ENCODE measurements at regions not wholly inside any gene's neighbourhood (a gene's known extent, or its start where the extent isn't known, plus 50 kb on each side); places are given as distances from the start of the nearest gene placed in this dataset.

DNA sequence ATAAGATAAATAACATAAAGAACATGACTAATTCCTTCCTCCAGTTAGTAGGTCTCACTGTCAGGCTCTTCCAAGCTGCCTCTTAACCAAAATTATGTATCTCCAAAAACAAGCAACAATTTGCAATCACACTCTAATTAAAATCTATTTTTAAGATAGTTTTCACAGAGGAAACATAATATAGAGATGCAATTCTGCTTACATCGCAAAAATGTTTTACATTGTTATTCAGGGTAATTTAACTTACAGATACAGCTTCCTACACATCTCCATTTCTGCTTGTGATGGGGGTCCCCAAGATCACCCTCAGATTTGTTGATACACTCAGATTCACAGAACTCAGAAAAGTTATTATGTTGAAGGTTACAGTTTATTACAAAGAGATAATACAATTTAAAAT lies 115.5 kb downstream of the DSC3 start:
- no peak overlapping the region for H3K27ac ChIP-seq (ENCODE audit: control insufficient read depth, insufficient read depth)
- SMC1A ChIA-PET (ENCODE audit: uncharacterized antibody, unreplicated experiment) = interaction anchor here (2.0 kb wide), 1 partner anchor 18 kb away, joined by 4 read pairs; no protein-coding TSS in a partner anchor
- FAIRE-seq (no peak), DNase-seq (ENCODE audit: low read depth, low spot score) (no peak), ATAC-seq (no peak)
- no peak for TF ChIP-seq CEBPB (IDR thresholded peaks at IDR 0.05; ENCODE audit: borderline replicate concordance in 1 of 2, low read depth in 2 of 2, low read length in 2 of 2)
- TF ChIP-seq HDGF (IDR thresholded peaks at IDR 0.05) = no peak
- TF ChIP-seq DPF2 (IDR thresholded peaks at IDR 0.05) = no peak
- no peak for TF ChIP-seq TCF7 (IDR thresholded peaks at IDR 0.05; ENCODE audit: borderline replicate concordance)
- TF ChIP-seq, protein P1, sequence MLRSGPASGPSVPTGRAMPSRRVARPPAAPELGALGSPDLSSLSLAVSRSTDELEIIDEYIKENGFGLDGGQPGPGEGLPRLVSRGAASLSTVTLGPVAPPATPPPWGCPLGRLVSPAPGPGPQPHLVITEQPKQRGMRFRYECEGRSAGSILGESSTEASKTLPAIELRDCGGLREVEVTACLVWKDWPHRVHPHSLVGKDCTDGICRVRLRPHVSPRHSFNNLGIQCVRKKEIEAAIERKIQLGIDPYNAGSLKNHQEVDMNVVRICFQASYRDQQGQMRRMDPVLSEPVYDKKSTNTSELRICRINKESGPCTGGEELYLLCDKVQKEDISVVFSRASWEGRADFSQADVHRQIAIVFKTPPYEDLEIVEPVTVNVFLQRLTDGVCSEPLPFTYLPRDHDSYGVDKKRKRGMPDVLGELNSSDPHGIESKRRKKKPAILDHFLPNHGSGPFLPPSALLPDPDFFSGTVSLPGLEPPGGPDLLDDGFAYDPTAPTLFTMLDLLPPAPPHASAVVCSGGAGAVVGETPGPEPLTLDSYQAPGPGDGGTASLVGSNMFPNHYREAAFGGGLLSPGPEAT (IDR thresholded peaks at IDR 0.05; ENCODE audit: low read depth) = no peak
- TF ChIP-seq SP1 (IDR thresholded peaks at IDR 0.05; ENCODE audit: low read depth, low read length) = no peak
- BruUV-seq (replicated peaks) = no TSS peak
- no peaks in the 10 kb centered on the region for H4K20me1 ChIP-seq (ENCODE audit: control insufficient read depth, insufficient read depth)
- no peaks in the 10 kb centered on the region for H3K27me3 ChIP-seq (replicated peaks in 1 of 2; ENCODE audit: control insufficient read depth in 2 of 2, insufficient read depth in 2 of 2, low read length in 1 of 2)
- POLR2A ChIA-PET = no interaction called here
- H3K4me2 ChIP-seq (ENCODE audit: control insufficient read depth, insufficient read depth) = no peak overlapping the region
- no peaks in the 10 kb centered on the region for H3K36me3 ChIP-seq (ENCODE audit: control insufficient read depth in 2 of 2, insufficient read depth in 2 of 2, low read length in 1 of 2)
- no peaks in the 10 kb centered on the region for H3K9me3 ChIP-seq (replicated peaks; ENCODE audit: control insufficient read depth, insufficient read depth, low read length)
- no peak overlapping the region for H3K4me3 ChIP-seq
- intact Hi-C loops (cut with micrococcal nuclease; ENCODE audit: unreplicated experiment) (no loop called here), in situ Hi-C loops (cut with MboI) (no loop called here)
- 33% methylated on average over 1 of the region's 1 CpG for WGBS (ENCODE audit: insufficient coverage, insufficient replicate concordance, low lambda C conversion rate, missing lambda C conversion rate)
- H3K79me2 ChIP-seq (ENCODE audit: control insufficient read depth, insufficient read depth, low read length) = no peaks in the 10 kb centered on the region
- RAD21 ChIA-PET (ENCODE audit: unreplicated experiment) = no interaction called here
- H2AFZ ChIP-seq (ENCODE audit: control insufficient read depth, low read depth, low read length) = no peak overlapping the region
- CTCF ChIA-PET = no interaction called here
- H3K9ac ChIP-seq (ENCODE audit: control insufficient read depth, insufficient read depth, low read length) = no peak overlapping the region
- no peaks in the 10 kb centered on the region for H3K4me1 ChIP-seq (ENCODE audit: control insufficient read depth, insufficient read depth, low read length)

DNA sequence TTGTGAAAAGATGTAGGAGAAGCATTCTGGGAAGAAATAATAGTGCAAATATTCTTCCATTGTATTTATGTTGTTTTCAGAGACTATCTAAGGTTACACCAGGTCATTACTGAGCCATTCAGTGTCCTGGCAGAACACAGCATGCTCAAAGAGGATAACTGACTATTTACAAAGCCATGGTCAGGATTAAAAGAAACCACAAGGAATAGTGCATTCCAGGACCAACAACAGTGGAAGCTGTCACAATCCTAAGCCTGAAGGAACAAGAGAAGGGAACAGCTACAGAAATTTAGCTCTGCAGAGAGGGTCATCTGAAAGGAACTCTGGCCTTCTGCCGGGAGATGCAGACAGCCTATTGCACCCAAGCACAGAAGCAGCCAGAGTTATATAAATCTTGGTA lies 116.7 kb downstream of the DSC3 start:
- RAD21 ChIA-PET (ENCODE audit: unreplicated experiment) = no interaction called here
- no peak for DNase-seq (ENCODE audit: low read depth, low spot score)
- no peak overlapping the region for H3K4me2 ChIP-seq (ENCODE audit: control insufficient read depth, insufficient read depth)
- no peak overlapping the region for H2AFZ ChIP-seq (ENCODE audit: control insufficient read depth, low read depth, low read length)
- POLR2A ChIA-PET = no interaction called here
- no peaks in the 10 kb centered on the region for H4K20me1 ChIP-seq (ENCODE audit: control insufficient read depth, insufficient read depth)
- FAIRE-seq = no peak
- H3K9me3 ChIP-seq (replicated peaks; ENCODE audit: control insufficient read depth, insufficient read depth, low read length) = no peaks in the 10 kb centered on the region
- no peak overlapping the region for H3K27ac ChIP-seq (ENCODE audit: control insufficient read depth, insufficient read depth)
- CTCF ChIA-PET = no interaction called here
- no peaks in the 10 kb centered on the region for H3K36me3 ChIP-seq (ENCODE audit: control insufficient read depth in 2 of 2, insufficient read depth in 2 of 2, low read length in 1 of 2)
- SMC1A ChIA-PET (ENCODE audit: uncharacterized antibody, unreplicated experiment) = interaction anchor here (2.0 kb wide), 1 partner anchor 19 kb away, joined by 4 read pairs; no protein-coding TSS in a partner anchor
- H3K9ac ChIP-seq (ENCODE audit: control insufficient read depth, insufficient read depth, low read length) = no peak overlapping the region
- WGBS (ENCODE audit: insufficient coverage, insufficient replicate concordance, low lambda C conversion rate, missing lambda C conversion rate) = 25% methylated on average over 1 of the region's 1 CpG
- ATAC-seq = no peak
- intact Hi-C loops (cut with micrococcal nuclease; ENCODE audit: unreplicated experiment) (no loop called here), in situ Hi-C loops (cut with MboI) (no loop called here)
- no peaks in the 10 kb centered on the region for H3K4me1 ChIP-seq (ENCODE audit: control insufficient read depth, insufficient read depth, low read length)
- H3K27me3 ChIP-seq (replicated peaks in 1 of 2; ENCODE audit: control insufficient read depth in 2 of 2, insufficient read depth in 2 of 2, low read length in 1 of 2) = no peaks in the 10 kb centered on the region
- no peaks in the 10 kb centered on the region for H3K79me2 ChIP-seq (ENCODE audit: control insufficient read depth, insufficient read depth, low read length)
- BruUV-seq (replicated peaks) = no TSS peak
- no peak overlapping the region for H3K4me3 ChIP-seq
- TF ChIP-seq TARDBP (IDR thresholded peaks at IDR 0.05; ENCODE audit: borderline replicate concordance) (no peak), HDAC2 (IDR thresholded peaks at IDR 0.05) (no peak), ZNF24 (IDR thresholded peaks at IDR 0.05) (no peak), GATAD2B (conservative IDR thresholded peaks at IDR 0.05; ENCODE audit: low read depth) (no peak), YY1 (IDR thresholded peaks at IDR 0.05; ENCODE audit: low read depth, low read length) (no peak)
- TF ChIP-seq, protein P2, sequence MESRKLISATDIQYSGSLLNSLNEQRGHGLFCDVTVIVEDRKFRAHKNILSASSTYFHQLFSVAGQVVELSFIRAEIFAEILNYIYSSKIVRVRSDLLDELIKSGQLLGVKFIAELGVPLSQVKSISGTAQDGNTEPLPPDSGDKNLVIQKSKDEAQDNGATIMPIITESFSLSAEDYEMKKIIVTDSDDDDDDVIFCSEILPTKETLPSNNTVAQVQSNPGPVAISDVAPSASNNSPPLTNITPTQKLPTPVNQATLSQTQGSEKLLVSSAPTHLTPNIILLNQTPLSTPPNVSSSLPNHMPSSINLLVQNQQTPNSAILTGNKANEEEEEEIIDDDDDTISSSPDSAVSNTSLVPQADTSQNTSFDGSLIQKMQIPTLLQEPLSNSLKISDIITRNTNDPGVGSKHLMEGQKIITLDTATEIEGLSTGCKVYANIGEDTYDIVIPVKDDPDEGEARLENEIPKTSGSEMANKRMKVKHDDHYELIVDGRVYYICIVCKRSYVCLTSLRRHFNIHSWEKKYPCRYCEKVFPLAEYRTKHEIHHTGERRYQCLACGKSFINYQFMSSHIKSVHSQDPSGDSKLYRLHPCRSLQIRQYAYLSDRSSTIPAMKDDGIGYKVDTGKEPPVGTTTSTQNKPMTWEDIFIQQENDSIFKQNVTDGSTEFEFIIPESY (IDR thresholded peaks at IDR 0.05) = no peak
- TF ChIP-seq, protein P3, sequence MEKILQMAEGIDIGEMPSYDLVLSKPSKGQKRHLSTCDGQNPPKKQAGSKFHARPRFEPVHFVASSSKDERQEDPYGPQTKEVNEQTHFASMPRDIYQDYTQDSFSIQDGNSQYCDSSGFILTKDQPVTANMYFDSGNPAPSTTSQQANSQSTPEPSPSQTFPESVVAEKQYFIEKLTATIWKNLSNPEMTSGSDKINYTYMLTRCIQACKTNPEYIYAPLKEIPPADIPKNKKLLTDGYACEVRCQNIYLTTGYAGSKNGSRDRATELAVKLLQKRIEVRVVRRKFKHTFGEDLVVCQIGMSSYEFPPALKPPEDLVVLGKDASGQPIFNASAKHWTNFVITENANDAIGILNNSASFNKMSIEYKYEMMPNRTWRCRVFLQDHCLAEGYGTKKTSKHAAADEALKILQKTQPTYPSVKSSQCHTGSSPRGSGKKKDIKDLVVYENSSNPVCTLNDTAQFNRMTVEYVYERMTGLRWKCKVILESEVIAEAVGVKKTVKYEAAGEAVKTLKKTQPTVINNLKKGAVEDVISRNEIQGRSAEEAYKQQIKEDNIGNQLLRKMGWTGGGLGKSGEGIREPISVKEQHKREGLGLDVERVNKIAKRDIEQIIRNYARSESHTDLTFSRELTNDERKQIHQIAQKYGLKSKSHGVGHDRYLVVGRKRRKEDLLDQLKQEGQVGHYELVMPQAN (conservative IDR thresholded peaks at IDR 0.05) = no peak
- TF ChIP-seq, protein P4, sequence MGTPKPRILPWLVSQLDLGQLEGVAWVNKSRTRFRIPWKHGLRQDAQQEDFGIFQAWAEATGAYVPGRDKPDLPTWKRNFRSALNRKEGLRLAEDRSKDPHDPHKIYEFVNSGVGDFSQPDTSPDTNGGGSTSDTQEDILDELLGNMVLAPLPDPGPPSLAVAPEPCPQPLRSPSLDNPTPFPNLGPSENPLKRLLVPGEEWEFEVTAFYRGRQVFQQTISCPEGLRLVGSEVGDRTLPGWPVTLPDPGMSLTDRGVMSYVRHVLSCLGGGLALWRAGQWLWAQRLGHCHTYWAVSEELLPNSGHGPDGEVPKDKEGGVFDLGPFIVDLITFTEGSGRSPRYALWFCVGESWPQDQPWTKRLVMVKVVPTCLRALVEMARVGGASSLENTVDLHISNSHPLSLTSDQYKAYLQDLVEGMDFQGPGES (IDR thresholded peaks at IDR 0.05) = no peak
